Skeletal muscle tissue (tissue), 3 donors: ENCODE measurements at regions not wholly inside any gene's neighbourhood (a gene's known extent, or its start where the extent isn't known, plus 50 kb on each side); places are given as distances from the start of the nearest gene placed in this dataset.

Experiments
- H3K27ac ChIP-seq: one replicate; pipeline ENCODE4 v1.7.0; 2013; ENCODE audit warnings: mild to moderate bottlenecking, low read depth, low read length, inconsistent platforms
- H3K27me3 ChIP-seq, 3 donors: one replicate each; pipeline ENCODE4 v1.7.0; 2013; ENCODE audit warnings: low read length in 3 of 3; ENCODE audit not compliant: control insufficient read depth in 3 of 3, insufficient read depth in 3 of 3
- H3K36me3 ChIP-seq, 3 donors: one replicate each; pipeline ENCODE4 v1.7.0; 2013; ENCODE audit warnings: low read length in 3 of 3; ENCODE audit not compliant: control insufficient read depth in 3 of 3, insufficient read depth in 3 of 3
- H3K4me1 ChIP-seq, 3 donors: one replicate each; pipeline ENCODE4 v1.7.0; 2013; ENCODE audit warnings: low read length in 3 of 3, mild to moderate bottlenecking in 3 of 3; ENCODE audit not compliant: control insufficient read depth in 3 of 3, insufficient read depth in 3 of 3
- H3K4me3 ChIP-seq, 3 donors: one replicate each; pipeline ENCODE4 v1.7.0; 2013; ENCODE audit warnings: low read length in 3 of 3
- H3K9ac ChIP-seq, 3 donors: one replicate each; pipeline ENCODE4 v1.7.0; 2013; ENCODE audit warnings: low read length in 3 of 3, mild to moderate bottlenecking in 3 of 3, moderate library complexity in 2 of 3, low read depth in 1 of 3
- H3K9me3 ChIP-seq, 3 donors: one replicate each; pipeline ENCODE4 v1.7.0; 2013; ENCODE audit warnings: low read length in 3 of 3; ENCODE audit not compliant: control insufficient read depth in 3 of 3
- donor health status: Osteomylitis.

DNA sequence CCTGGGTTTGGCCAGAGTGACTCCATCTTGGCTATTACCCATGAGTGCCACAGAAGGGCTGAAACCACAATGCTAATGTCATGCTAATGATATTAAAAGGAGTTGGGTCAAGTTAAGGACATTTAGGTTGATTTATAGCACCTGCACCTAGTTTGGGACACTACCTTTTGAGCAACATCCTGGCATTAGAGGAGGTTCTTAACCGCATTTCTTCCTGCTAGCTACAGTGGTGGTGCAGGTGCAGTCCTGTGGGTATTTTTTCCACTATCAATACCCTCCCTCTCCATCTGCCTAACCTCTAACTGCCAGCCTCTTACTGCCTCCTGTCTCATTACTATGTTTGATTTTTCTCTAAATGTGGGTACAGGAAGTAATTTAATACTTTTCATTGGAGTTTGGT, 1276.1 kb downstream of the FSTL5 start:
- Histone ChIP-seq H3K27ac (no peak overlapping the region), H3K36me3 (no peaks in the 10 kb centered on the region), H3K9ac (no peak overlapping the region), H3K4me1 (no peaks in the 10 kb centered on the region), H3K4me3 (no peak overlapping the region), H3K27me3 (no peaks in the 10 kb centered on the region), H3K9me3 (peaks cover 0 to 3% (median 2%) of the 10 kb centered on the region in 3 donors)

- Histone ChIP-seq H3K27me3 (no peaks in the 10 kb centered on the region), H3K9me3 (no peaks in the 10 kb centered on the region), H3K4me3 (no peak overlapping the region), H3K9ac (no peak overlapping the region), H3K4me1 (no peaks in the 10 kb centered on the region), H3K36me3 (no peaks in the 10 kb centered on the region), H3K27ac (no peak overlapping the region)
These were observed 1269.7 kb downstream of the FSTL5 start for GRCh38 chr4:160894128-160894527.

DNA sequence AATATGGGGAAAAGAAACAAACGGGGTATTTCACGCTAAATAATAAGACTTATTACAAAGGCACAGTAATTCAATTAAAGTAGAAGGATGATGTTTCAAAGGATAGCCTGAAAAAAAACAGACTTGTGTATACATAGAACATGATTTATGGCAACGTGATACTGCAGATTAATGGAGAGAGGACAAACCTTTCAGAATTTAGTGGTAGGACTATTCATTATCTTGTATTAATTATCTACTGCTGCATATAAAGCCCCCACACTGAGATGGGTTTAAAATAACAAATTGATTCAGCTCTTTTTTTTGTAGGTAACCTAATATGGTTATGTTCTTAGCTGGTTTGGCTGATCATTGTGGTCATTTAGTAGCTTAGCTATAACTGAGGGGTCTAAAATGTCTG, 1269.0 kb downstream of the FSTL5 start:
- Histone ChIP-seq H3K36me3 (no peaks in the 10 kb centered on the region), H3K27me3 (no peaks in the 10 kb centered on the region), H3K9me3 (no peaks in the 10 kb centered on the region), H3K4me3 (no peak overlapping the region), H3K27ac (no peak overlapping the region), H3K9ac (no peak overlapping the region), H3K4me1 (no peaks in the 10 kb centered on the region)

GRCh38 chr4:160927311-160927710, 1236.5 kb downstream of the FSTL5 start:
- H3K4me1 ChIP-seq, result no peaks in the 10 kb centered on the region
- H3K9me3 ChIP-seq, result no peaks in the 10 kb centered on the region
- H3K4me3 ChIP-seq, result no peak overlapping the region
- no peak overlapping the region for H3K27ac ChIP-seq
- H3K9ac ChIP-seq, result no peak overlapping the region
- no peaks in the 10 kb centered on the region for H3K36me3 ChIP-seq
- H3K27me3 ChIP-seq, result no peaks in the 10 kb centered on the region

- Histone ChIP-seq H3K9ac (no peak overlapping the region), H3K9me3 (no peaks in the 10 kb centered on the region), H3K27me3 (no peaks in the 10 kb centered on the region), H3K27ac (no peak overlapping the region), H3K36me3 (no peaks in the 10 kb centered on the region), H3K4me3 (no peak overlapping the region), H3K4me1 (no peaks in the 10 kb centered on the region)
These were observed 1235.3 kb downstream of the FSTL5 start for GRCh38 chr4:160928482-160928881.

DNA sequence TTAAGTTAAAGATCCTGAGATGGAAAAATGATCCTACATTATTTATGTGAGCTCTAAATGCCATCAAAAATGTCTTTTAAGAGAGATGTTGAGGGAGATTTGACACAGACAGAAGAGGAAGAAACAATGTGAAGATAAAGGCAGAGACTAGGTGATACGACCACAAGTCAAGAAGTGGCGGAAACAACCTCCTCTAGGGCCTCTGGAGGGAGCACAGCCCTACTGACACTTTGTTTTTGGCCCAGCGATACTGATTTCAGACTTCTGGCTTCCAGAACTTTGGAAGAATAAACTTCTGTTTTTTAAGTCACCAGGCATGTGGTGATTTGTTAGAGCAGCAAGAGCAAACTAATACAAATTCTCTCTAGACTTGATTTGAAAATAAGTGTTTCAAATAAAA, 1216.1 kb downstream of the FSTL5 start:
- Histone ChIP-seq H3K36me3 (no peaks in the 10 kb centered on the region), H3K27me3 (no peaks in the 10 kb centered on the region), H3K9ac (no peak overlapping the region), H3K4me3 (no peak overlapping the region), H3K27ac (no peak overlapping the region), H3K9me3 (no peaks in the 10 kb centered on the region), H3K4me1 (no peaks in the 10 kb centered on the region)

DNA sequence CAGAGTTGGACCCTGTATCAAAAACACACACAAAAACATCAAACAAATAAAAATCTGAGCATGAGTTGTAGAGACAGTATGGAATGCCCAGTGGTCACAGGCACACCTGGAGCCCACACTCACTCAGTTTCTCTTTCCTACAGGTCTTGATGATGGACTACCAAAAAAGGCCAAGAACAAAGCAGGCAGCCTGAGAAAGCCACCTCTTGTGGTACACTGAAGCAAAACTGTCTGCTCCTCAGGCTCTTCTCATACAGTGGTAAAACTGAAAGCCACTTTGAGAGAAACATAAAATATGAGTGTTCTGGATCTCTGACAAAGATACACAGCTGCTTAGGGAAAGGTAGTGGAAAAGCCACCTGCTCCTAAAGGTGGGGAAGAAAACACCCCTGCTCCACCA, 1206.9 kb downstream of the FSTL5 start:
- Histone ChIP-seq H3K4me3 (no peak overlapping the region), H3K36me3 (no peaks in the 10 kb centered on the region)

DNA sequence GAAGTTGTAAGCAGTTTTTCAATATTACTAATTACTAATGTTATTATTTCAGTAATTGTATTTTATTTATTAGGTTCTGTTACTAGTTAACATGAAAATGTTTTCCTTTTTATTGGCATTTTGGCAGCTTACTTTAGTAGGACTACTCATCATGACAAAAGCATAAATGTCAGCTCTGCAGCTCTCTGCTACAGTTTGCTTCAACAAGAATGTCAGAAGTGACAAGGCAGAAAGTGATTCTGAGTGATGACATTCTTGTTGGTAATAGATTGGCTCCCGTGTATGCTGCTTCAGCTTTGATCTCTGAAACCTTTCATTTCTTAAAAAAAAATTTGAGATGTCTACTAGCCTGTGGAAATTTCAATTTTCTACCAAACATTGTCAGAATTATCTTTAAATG, 1193.9 kb downstream of the FSTL5 start:
- Histone ChIP-seq H3K9ac (no peak overlapping the region), H3K4me1 (no peaks in the 10 kb centered on the region), H3K9me3 (no peaks in the 10 kb centered on the region), H3K4me3 (no peak overlapping the region), H3K36me3 (no peaks in the 10 kb centered on the region), H3K27ac (no peak overlapping the region), H3K27me3 (no peaks in the 10 kb centered on the region)

More for the DNA sequence above, 1206.9 kb downstream of the FSTL5 start:
- Histone ChIP-seq H3K27me3 (no peaks in the 10 kb centered on the region), H3K4me1 (no peaks in the 10 kb centered on the region), H3K9me3 (peaks cover 0 to 2% (median 0%) of the 10 kb centered on the region in 3 donors), H3K9ac (no peak overlapping the region), H3K27ac (no peak overlapping the region)

DNA sequence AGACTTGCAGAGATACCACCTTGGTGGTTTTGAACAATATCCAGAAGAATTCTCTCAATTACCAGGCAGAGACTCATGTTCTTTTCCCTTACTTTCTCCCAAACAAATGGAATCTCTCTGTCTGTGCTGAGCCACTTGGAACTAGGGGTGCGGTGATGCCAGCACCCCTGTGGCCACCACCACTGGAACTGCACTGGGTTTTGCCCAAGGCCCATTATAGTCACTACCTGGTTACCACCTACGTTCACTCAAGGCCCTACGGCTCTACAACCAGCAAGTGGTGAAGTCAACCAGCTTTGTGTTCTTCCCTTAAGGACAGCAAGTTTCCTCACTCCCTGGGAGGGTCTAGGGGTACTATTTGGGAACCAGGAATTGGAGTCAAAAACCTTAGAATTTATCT, 1183.7 kb downstream of the FSTL5 start:
- Histone ChIP-seq H3K36me3 (no peaks in the 10 kb centered on the region), H3K4me1 (no peaks in the 10 kb centered on the region), H3K9me3 (no peaks in the 10 kb centered on the region), H3K27ac (no peak overlapping the region), H3K27me3 (no peaks in the 10 kb centered on the region), H3K9ac (no peak overlapping the region), H3K4me3 (no peak overlapping the region)

- no peaks in the 10 kb centered on the region for H3K9me3 ChIP-seq
- H3K36me3 ChIP-seq, result no peaks in the 10 kb centered on the region
- H3K27me3 ChIP-seq, result no peaks in the 10 kb centered on the region
- no peak overlapping the region for H3K27ac ChIP-seq
- H3K9ac ChIP-seq, result no peak overlapping the region
- no peaks in the 10 kb centered on the region for H3K4me1 ChIP-seq
- H3K4me3 ChIP-seq, result no peak overlapping the region
These were observed 1182.7 kb downstream of the FSTL5 start for GRCh38 chr4:160981083-160981482.

GRCh38 chr4:160983035-160983434, 1180.8 kb downstream of the FSTL5 start:
- H3K4me3 ChIP-seq, result no peak overlapping the region
- H3K9me3 ChIP-seq, result no peaks in the 10 kb centered on the region
- no peaks in the 10 kb centered on the region for H3K27me3 ChIP-seq
- no peak overlapping the region for H3K27ac ChIP-seq
- H3K36me3 ChIP-seq, result no peaks in the 10 kb centered on the region
- no peak overlapping the region for H3K9ac ChIP-seq
- H3K4me1 ChIP-seq, result no peaks in the 10 kb centered on the region
